ENCODE measurements at regions not wholly inside any gene's neighbourhood (a gene's known extent, or its start where the extent isn't known, plus 50 kb on each side); places are given as distances from the start of the nearest gene placed in this dataset.

DNA sequence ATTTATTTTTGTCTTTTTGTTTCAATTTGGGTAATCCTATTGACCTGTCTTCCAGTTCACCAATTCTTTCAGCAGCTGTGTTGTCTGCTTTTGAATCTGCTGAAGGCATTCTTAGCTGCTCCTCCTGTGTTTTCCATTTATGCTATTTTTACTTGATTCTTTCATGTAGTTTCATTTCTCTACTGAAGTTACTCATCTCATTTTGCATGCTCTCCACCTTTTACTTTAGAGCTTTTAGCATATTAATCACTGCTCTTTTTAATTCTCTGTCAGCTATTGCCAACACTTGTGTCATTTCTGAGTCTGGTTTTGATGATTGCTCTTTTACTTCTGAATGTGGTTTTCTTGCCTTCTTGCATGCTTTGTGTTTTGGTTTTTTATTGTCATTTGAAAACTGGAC is 496.0 kb upstream of the CLINT1 start:
- no peak overlapping the region for H3K4me3 ChIP-seq (ENCODE audit: control insufficient read depth in 2 of 3, extremely low read depth in 1 of 3, insufficient read depth in 2 of 3, low read depth in 1 of 3, low read length in 3 of 3)
- TF ChIP-seq EZH2 (IDR thresholded peaks at IDR 0.05; ENCODE audit: low read length), result no peak
- TF ChIP-seq, protein P1, sequence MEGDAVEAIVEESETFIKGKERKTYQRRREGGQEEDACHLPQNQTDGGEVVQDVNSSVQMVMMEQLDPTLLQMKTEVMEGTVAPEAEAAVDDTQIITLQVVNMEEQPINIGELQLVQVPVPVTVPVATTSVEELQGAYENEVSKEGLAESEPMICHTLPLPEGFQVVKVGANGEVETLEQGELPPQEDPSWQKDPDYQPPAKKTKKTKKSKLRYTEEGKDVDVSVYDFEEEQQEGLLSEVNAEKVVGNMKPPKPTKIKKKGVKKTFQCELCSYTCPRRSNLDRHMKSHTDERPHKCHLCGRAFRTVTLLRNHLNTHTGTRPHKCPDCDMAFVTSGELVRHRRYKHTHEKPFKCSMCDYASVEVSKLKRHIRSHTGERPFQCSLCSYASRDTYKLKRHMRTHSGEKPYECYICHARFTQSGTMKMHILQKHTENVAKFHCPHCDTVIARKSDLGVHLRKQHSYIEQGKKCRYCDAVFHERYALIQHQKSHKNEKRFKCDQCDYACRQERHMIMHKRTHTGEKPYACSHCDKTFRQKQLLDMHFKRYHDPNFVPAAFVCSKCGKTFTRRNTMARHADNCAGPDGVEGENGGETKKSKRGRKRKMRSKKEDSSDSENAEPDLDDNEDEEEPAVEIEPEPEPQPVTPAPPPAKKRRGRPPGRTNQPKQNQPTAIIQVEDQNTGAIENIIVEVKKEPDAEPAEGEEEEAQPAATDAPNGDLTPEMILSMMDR (optimal IDR thresholded peaks at IDR 0.05 in 1 of 3, IDR thresholded peaks at IDR 0.05 in 1 of 3, conservative IDR thresholded peaks at IDR 0.05 in 1 of 3; ENCODE audit: extremely low read depth in 1 of 3, insufficient read depth in 2 of 3, low read length in 3 of 3), result no peak
- H3K27me3 ChIP-seq (ENCODE audit: control insufficient read depth, extremely low read depth, insufficient read depth, low read length), result no peaks in the 10 kb centered on the region
- H3K27ac ChIP-seq (ENCODE audit: control insufficient read depth, insufficient read depth, low read length), result no peak overlapping the region
- H3K9ac ChIP-seq (ENCODE audit: control insufficient read depth, extremely low read depth, insufficient read depth, low read length), result no peak overlapping the region
- no peaks in the 10 kb centered on the region for H3K4me1 ChIP-seq (ENCODE audit: control insufficient read depth, extremely low read depth, insufficient read depth, low read length)
- no peaks in the 10 kb centered on the region for H3K36me3 ChIP-seq (ENCODE audit: control insufficient read depth in 2 of 2, extremely low read depth in 1 of 2, insufficient read depth in 2 of 2, low read length in 2 of 2)
- H4K20me1 ChIP-seq (ENCODE audit: control insufficient read depth, extremely low read depth, insufficient read depth, low read length), result no peaks in the 10 kb centered on the region
- dilution Hi-C loops (cut with MboI; ENCODE audit: extremely low pct_ligation_motif_present, low sequenced_read_pairs), result no loop called here
- no peaks in the 10 kb centered on the region for H3K79me2 ChIP-seq (ENCODE audit: control insufficient read depth, insufficient read depth, low read length)
- H3K9me3 ChIP-seq (ENCODE audit: control insufficient read depth, low read depth, low read length), result no peaks in the 10 kb centered on the region
- no peak overlapping the region for H2AFZ ChIP-seq (ENCODE audit: control insufficient read depth, low read length)
- H3K4me2 ChIP-seq (ENCODE audit: control insufficient read depth, extremely low read depth, insufficient read depth, low read depth, low read length), result no peak overlapping the region
- DNase-seq (ENCODE audit: low read depth, low spot score) (no peak), FAIRE-seq (no peak)
- no peaks in the 10 kb centered on the region for H3K9me1 ChIP-seq (ENCODE audit: control insufficient read depth, extremely low read depth, insufficient read depth, low read length)

DNA sequence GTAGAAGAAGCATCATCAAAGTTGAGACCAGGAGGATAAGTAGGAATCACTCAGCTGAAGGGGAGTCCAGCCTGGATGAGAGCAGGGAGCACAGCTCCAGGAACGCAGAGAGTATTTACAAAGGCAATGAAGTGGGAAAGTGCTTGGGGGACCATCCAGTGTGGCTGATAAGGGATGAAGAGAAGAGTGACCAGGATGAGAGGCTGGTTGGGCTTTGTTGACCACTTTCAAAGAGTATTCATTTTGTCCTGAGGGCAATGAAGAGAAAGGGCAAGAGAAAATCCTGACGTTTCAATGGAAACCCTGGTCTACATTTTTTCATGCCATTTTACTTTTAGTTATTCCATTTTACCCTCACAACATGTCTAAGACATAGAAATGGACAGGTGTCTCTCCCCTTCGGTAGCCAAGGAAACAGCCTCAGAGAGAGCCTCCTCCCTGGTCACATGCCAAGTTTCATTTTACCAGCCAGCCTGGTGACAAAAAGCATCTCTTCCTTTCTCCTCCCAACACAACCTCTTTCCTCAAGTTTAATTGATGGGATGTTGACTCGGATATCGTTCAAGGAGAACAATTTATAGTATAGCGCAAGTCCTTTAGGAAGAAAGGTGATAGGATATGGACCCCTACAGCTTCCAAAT is 492.7 kb upstream of the CLINT1 start:
- H3K9ac ChIP-seq (ENCODE audit: control insufficient read depth, extremely low read depth, insufficient read depth, low read length), result no peak overlapping the region
- no peak for FAIRE-seq
- no peaks in the 10 kb centered on the region for H3K79me2 ChIP-seq (ENCODE audit: control insufficient read depth, insufficient read depth, low read length)
- no peak for TF ChIP-seq EZH2 (IDR thresholded peaks at IDR 0.05; ENCODE audit: low read length)
- TF ChIP-seq, protein P1 (optimal IDR thresholded peaks at IDR 0.05 in 1 of 3, IDR thresholded peaks at IDR 0.05 in 1 of 3, conservative IDR thresholded peaks at IDR 0.05 in 1 of 3; ENCODE audit: extremely low read depth in 1 of 3, insufficient read depth in 2 of 3, low read length in 3 of 3), result no peak
- no peak for DNase-seq (ENCODE audit: low read depth, low spot score)
- no peak overlapping the region for H3K27ac ChIP-seq (ENCODE audit: control insufficient read depth, insufficient read depth, low read length)
- H3K9me3 ChIP-seq (ENCODE audit: control insufficient read depth, low read depth, low read length), result no peaks in the 10 kb centered on the region
- H3K4me1 ChIP-seq (ENCODE audit: control insufficient read depth, extremely low read depth, insufficient read depth, low read length), result no peaks in the 10 kb centered on the region
- H3K27me3 ChIP-seq (ENCODE audit: control insufficient read depth, extremely low read depth, insufficient read depth, low read length), result no peaks in the 10 kb centered on the region
- H3K36me3 ChIP-seq (ENCODE audit: control insufficient read depth in 2 of 2, extremely low read depth in 1 of 2, insufficient read depth in 2 of 2, low read length in 2 of 2), result no peaks in the 10 kb centered on the region
- no peak overlapping the region for H3K4me3 ChIP-seq (ENCODE audit: control insufficient read depth in 2 of 3, extremely low read depth in 1 of 3, insufficient read depth in 2 of 3, low read depth in 1 of 3, low read length in 3 of 3)
- no peaks in the 10 kb centered on the region for H4K20me1 ChIP-seq (ENCODE audit: control insufficient read depth, extremely low read depth, insufficient read depth, low read length)
- dilution Hi-C loops (cut with MboI; ENCODE audit: extremely low pct_ligation_motif_present, low sequenced_read_pairs), result no loop called here
- no peak overlapping the region for H3K4me2 ChIP-seq (ENCODE audit: control insufficient read depth, extremely low read depth, insufficient read depth, low read depth, low read length)
- H3K9me1 ChIP-seq (ENCODE audit: control insufficient read depth, extremely low read depth, insufficient read depth, low read length), result no peaks in the 10 kb centered on the region
- H2AFZ ChIP-seq (ENCODE audit: control insufficient read depth, low read length), result no peak overlapping the region

Data from keratinocyte (primary cell).